Endothelial cell of umbilical vein (primary cell): ENCODE measurements at regions not wholly inside any gene's neighbourhood (a gene's known extent, or its start where the extent isn't known, plus 50 kb on each side); places are given as distances from the start of the nearest gene placed in this dataset.

Source experiments
- BruUV-seq: library from RNA; stranded (reverse); fragments of 400-500 nt; replicated peaks from 2 replicates; lab custom pipeline; 2021; lab: Mats Ljungman, UMichigan
- CTCF ChIA-PET: fragments of 300-600, 350-600 bp; sonication (Branson Sonifier 250); formaldehyde crosslinking; loops from one replicate; lab custom pipeline; 2021; ENCODE audit warnings: antibody characterized with exemption, inconsistent platforms; lab: Charles Lee
- POLR2A ChIA-PET: fragments of 300-600, 350-600 bp; sonication (Branson Sonifier 250); formaldehyde crosslinking; loops from one replicate; lab custom pipeline; 2021; ENCODE audit warnings: antibody characterized with exemption, inconsistent platforms; lab: Charles Lee
- DNase-seq: peaks from one replicate; pipeline ENCODE4 v3.0.0-alpha.2; 2011; ENCODE audit warnings: low read depth, low spot score
- FAIRE-seq: peaks from 2 replicates; lab custom pipeline; 2011; peaks lifted over from hg19 to GRCh38; lab: Jason Lieb, UNC
- H2AFZ ChIP-seq: 2 replicates; pipeline ENCODE4 v1.6.0; 2012; ENCODE audit warnings: low read depth, low read length, control low read depth, inconsistent platforms
- H3K27ac ChIP-seq: 2 replicates; pipeline ENCODE4 v1.5.1; 2011; ENCODE audit warnings: low read depth, mild to moderate bottlenecking, control low read depth, low read length, moderate library complexity; ENCODE audit not compliant: insufficient read depth
- H3K27me3 ChIP-seq, 2 experiments: 2 replicates each; pipeline versions ENCODE4 v1.6.0 to v1.6.1; 2011; ENCODE audit warnings: low read length in 2 of 2, mixed read lengths in 1 of 2; ENCODE audit not compliant: control insufficient read depth in 2 of 2, insufficient read depth in 2 of 2
- H3K36me3 ChIP-seq, 2 experiments: 2 replicates in 1 of 2; 3 replicates in 1 of 2; pipeline ENCODE4 v1.5.1; 2011; ENCODE audit warnings: low read length in 2 of 2, mild to moderate bottlenecking in 1 of 2, moderate library complexity in 1 of 2; ENCODE audit not compliant: control insufficient read depth in 2 of 2, insufficient read depth in 2 of 2; ENCODE audit errors: extremely low read depth in 1 of 2
- H3K4me1 ChIP-seq: 3 replicates; pipeline ENCODE4 v1.5.1; 2011; ENCODE audit warnings: mild to moderate bottlenecking, low read length; ENCODE audit not compliant: control insufficient read depth, insufficient read depth; ENCODE audit errors: extremely low read depth
- H3K4me2 ChIP-seq: 2 replicates; pipeline ENCODE4 v1.6.1; 2011; ENCODE audit warnings: low read length, control low read depth, mixed read lengths; ENCODE audit not compliant: insufficient read depth
- H3K4me3 ChIP-seq, 3 experiments: fragments of 200-600 bp in 1 of 3; sonication (generic), shearing (Covaris generic) in 1 of 3; replicated peaks in 1 of 3; 2 replicates each; pipeline ENCODE4 v1.5.1; 2011 to 2016; ENCODE audit warnings: control low read depth in 3 of 3, low read length in 3 of 3, mild to moderate bottlenecking in 2 of 3, inconsistent platforms in 1 of 3, low read depth in 1 of 3, moderate library complexity in 1 of 3; ENCODE audit not compliant: insufficient read depth in 1 of 3
- H3K79me2 ChIP-seq: 2 replicates; pipeline ENCODE4 v1.6.0; 2012; ENCODE audit warnings: low read length, inconsistent platforms; ENCODE audit not compliant: control insufficient read depth, insufficient read depth
- H3K9ac ChIP-seq: replicated peaks from 2 replicates; pipeline ENCODE3; 2011; ENCODE audit warnings: low read length, control low read depth; ENCODE audit not compliant: insufficient read depth; ENCODE audit errors: extremely low read depth
- H3K9me1 ChIP-seq: replicated peaks from 3 replicates; pipeline ENCODE4 v1.6.0; 2011; ENCODE audit warnings: mild to moderate bottlenecking, low read length; ENCODE audit not compliant: control insufficient read depth, insufficient read depth; ENCODE audit errors: extremely low read depth
- H3K9me3 ChIP-seq: replicated peaks from 2 replicates; pipeline ENCODE4 v1.5.1; 2012; ENCODE audit warnings: low read length, inconsistent platforms; ENCODE audit not compliant: control insufficient read depth, insufficient read depth
- H4K20me1 ChIP-seq: replicated peaks from 2 replicates; pipeline ENCODE3; 2011; ENCODE audit warnings: mild to moderate bottlenecking, low read length; ENCODE audit not compliant: control insufficient read depth, insufficient read depth; ENCODE audit errors: extremely low read depth
- CTCF ChIP-seq, 2 donors: IDR thresholded peaks; 1 replicate in 1 of 2; 2 replicates in 1 of 2; pipeline ENCODE4 v1.5.1; 2011; ENCODE audit warnings: low read length in 2 of 2, mild to moderate bottlenecking in 2 of 2, moderate library complexity in 2 of 2, control low read depth in 1 of 2, inconsistent platforms in 1 of 2, low read depth in 1 of 2; ENCODE audit not compliant: insufficient read depth in 1 of 2; ENCODE audit errors: extremely low read depth in 1 of 2
- EZH2 ChIP-seq: IDR thresholded peaks from 2 replicates; pipeline ENCODE4 v1.6.1; 2012; ENCODE audit warnings: borderline replicate concordance, low read depth, mild to moderate bottlenecking, moderate library complexity, low read length, inconsistent platforms; ENCODE audit not compliant: severe bottlenecking
- FOS ChIP-seq: IDR thresholded peaks from 2 replicates; pipeline ENCODE4 v1.6.1; 2011; ENCODE audit warnings: mild to moderate bottlenecking, low read length, moderate library complexity, borderline replicate concordance; ENCODE audit not compliant: insufficient read depth
- GATA2 ChIP-seq: IDR thresholded peaks from 2 replicates; pipeline ENCODE4 v1.7.0; 2011; ENCODE audit warnings: low read depth, mild to moderate bottlenecking, moderate library complexity, mixed read lengths, low read length; ENCODE audit not compliant: insufficient read length, insufficient read depth
- JUN ChIP-seq: IDR thresholded peaks from 2 replicates; pipeline ENCODE4 v1.6.1; 2011; ENCODE audit warnings: borderline replicate concordance, low read depth; ENCODE audit not compliant: insufficient read length, insufficient read depth
- MYC ChIP-seq: IDR thresholded peaks from one replicate; pipeline ENCODE4 v1.6.1; 2011; ENCODE audit warnings: mild to moderate bottlenecking, low read depth, low read length
- POLR2A ChIP-seq: IDR thresholded peaks from 2 replicates; pipeline ENCODE4 v1.6.1; 2012; ENCODE audit warnings: low read depth, mild to moderate bottlenecking, control low read depth, low read length
- POLR2AphosphoS5 ChIP-seq: IDR thresholded peaks from 2 replicates; pipeline ENCODE4 v1.6.1; 2012; ENCODE audit warnings: low read depth, mild to moderate bottlenecking, control low read depth, low read length, moderate library complexity; ENCODE audit not compliant: insufficient read depth
- dilution Hi-C: fragments of 300-500 bp; cut with MboI; formaldehyde crosslinking; loops from one replicate; pipeline ENCODE4 v1.15.0; 2019; ENCODE audit warnings: low sequenced_read_pairs; ENCODE audit not compliant: extremely low pct_ligation_motif_present
- intact Hi-C: fragments of 100-400 bp; cut with micrococcal nuclease; formaldehyde crosslinking; loops from one replicate; pipeline ENCODE4 v1.10.0; 2022
- TF ChIP-seq, protein P1 (sequence below): IDR thresholded peaks from 2 replicates; pipeline ENCODE4 v1.6.1; 2011; ENCODE audit not compliant: insufficient read depth, insufficient read length

GRCh38 chr12:92481066-92481465 is 221.7 kb upstream of the PLEKHG7 start:
- no peak overlapping the region for H3K4me2 ChIP-seq
- FAIRE-seq (no peak), DNase-seq (no peak)
- H3K4me3 ChIP-seq, result no peak overlapping the region
- H3K36me3 ChIP-seq, result no peaks in the 10 kb centered on the region
- TF ChIP-seq MYC (no peak), POLR2A (no peak), JUN (no peak), GATA2 (no peak), FOS (no peak), CTCF (IDR thresholded peaks at IDR 0.05; ENCODE audit: extremely low read depth in 1 of 2, insufficient read depth in 1 of 2, low read depth in 1 of 2, low read length in 2 of 2) (no peak), EZH2 (no peak), POLR2AphosphoS5 (no peak)
- TF ChIP-seq, protein P1, sequence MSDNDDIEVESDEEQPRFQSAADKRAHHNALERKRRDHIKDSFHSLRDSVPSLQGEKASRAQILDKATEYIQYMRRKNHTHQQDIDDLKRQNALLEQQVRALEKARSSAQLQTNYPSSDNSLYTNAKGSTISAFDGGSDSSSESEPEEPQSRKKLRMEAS, result no peak
- ChIA-PET CTCF (no interaction called here), POLR2A (no interaction called here)
- peaks cover 12% of the 10 kb centered on the region for H3K4me1 ChIP-seq
- intact Hi-C loops (no loop called here), dilution Hi-C loops (no loop called here)
- H3K27ac ChIP-seq, result no peak overlapping the region
- H3K9me3 ChIP-seq, result no peaks in the 10 kb centered on the region
- no TSS peak for BruUV-seq
- H2AFZ ChIP-seq, result no peak overlapping the region
- no peaks in the 10 kb centered on the region for H4K20me1 ChIP-seq
- no peaks in the 10 kb centered on the region for H3K9me1 ChIP-seq
- peaks cover 0 to 4% of the 10 kb centered on the region in 2 experiments for H3K27me3 ChIP-seq
- no peaks in the 10 kb centered on the region for H3K79me2 ChIP-seq
- H3K9ac ChIP-seq, result no peak overlapping the region
